GM18508 (cell line): ENCODE measurements at regions not wholly inside any gene's neighbourhood (a gene's known extent, or its start where the extent isn't known, plus 50 kb on each side); places are given as distances from the start of the nearest gene placed in this dataset.

Experiments
- ATAC-seq: cut with Tn5 transposase; IDR thresholded peaks from one replicate; pipeline ENCODE4 v1.9.1; 2021; ENCODE audit warnings: moderate number of reproducible peaks; ENCODE audit not compliant: insufficient read depth, unreplicated experiment

DNA sequence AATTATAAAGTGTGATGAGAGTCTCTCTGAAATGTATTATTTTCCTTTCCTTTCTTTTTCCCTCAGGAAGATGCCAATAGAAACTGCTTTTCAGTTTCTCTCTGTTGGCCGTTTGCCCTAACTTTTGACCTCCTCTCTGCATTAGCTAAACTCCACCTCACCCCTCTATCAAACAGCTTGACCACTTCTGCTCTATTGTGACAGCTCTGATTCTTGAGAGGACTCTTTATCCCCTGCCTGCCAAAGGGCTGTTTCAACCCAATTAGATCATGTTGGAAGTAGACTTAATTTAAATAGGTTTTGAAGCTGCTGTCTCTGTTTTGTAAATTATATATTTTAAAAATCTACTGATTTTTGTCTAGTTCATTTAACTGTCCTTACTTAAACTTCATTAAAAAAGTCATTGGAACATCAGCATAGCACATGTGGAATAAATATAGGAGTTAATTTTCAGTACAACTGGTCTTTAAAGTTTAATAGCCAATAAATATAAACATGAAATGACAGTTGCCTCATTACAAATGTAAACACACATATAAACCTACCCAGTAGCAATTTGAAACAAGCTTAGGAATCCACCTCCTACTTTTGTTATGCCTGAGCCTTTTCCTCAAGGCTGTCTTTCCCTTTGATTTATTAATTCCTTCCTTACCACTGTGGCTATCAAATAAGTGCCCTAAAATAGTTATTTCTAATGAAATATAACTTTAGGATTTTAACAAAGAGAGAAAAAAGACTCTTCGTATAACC lies 152.0 kb downstream of the CHRM3 start:
- no peak for ATAC-seq

- ATAC-seq, result no peak
These were observed 152.7 kb downstream of the CHRM3 start for GRCh38 chr1:239539051-239539450.

DNA sequence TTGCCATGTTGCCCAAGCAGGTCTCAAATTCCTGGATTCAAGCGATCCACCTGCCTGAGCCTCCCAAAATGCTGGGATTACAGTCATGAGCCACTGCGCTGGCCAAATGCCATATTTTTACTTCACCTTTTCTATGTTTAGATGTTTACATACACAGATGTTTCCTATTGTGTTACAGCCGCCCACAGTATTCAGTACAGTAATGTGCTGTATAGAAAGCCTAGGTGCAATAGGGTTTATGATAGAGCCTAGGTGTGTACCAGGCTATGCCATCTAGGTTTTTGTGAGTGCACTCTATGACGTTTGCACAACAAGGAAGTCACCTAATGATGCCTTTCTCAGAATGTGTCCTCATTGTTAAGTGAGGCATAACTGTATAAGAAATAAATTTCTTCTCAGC lies 153.4 kb downstream of the CHRM3 start:
- no peak for ATAC-seq

DNA sequence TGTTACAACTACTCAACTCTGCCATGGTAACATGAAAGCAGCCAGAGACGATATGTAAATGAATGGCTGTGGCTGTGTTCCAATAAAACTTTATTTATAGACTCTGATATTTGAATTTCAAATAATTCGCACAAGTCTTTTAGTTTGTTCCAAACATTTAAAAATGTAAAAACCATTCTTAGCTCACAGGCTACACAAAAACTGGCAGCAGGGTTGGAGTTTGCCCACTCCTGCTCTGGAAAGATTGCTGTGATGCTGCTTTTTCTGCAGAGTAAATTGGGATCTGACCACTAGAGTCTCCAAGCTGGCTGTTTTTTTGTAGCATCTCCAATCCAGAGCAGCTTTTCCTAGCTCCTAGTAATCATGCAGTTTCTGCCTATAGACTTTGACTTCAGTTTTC lies 157.5 kb downstream of the CHRM3 start:
- no peak for ATAC-seq

DNA sequence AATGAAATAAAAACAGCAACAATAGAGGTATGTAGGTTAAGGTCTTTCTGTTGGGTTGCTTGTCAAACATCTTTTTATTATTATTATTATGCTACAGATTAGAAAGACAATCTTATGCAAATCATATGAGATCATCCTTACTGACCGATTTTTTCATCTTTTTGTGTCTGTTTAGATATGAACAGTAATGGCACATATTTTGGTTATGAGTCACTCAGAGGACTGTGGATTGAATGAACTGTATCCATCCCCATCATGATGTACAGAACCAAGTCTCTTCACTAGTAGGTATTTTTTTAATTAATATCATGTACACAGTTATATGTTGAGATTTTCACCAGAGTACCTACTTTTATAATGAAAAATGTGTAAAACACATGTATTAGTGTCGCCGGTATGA lies 159.1 kb downstream of the CHRM3 start:
- ATAC-seq, result no peak

GRCh38 chr1:239547987-239548386 lies 161.6 kb downstream of the CHRM3 start:
- no peak for ATAC-seq

DNA sequence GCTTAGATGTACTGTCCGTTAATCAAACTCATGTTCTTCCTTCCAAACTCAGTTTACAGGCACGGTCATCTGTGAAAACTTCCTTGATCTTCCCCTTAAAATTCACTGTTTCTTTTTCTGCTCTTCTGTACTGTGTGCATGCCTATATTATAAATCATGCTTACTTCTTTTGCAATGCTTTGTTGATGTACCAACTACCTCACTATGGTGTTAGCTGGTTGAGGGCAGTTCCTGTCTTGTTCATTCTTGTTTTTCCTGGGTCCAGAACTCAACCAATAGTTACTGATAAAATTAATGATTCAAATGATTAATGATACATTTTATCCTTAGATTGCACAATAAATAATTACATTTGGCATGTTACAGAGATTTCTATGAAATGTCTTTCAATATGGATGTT lies 163.8 kb downstream of the CHRM3 start:
- no peak for ATAC-seq

DNA sequence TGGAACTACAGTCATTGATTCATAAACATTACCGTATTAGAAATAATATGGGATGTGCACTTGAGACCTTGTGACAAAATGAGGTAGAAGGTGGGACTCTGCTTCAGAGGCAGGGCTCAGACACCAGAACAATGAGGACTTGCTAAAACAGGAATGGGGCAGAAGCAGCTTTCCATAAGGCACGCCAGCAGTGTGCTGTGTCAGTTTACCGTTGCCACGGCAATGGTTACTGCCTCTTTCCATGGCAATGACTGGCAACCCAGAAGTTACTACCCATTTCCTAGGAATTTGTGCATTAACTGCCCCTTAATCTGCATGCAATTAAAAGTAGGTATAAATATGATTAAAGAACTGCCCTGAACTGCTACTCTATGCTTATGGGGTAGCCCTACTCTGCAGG lies 169.0 kb downstream of the CHRM3 start:
- ATAC-seq, result no peak

- no peak for ATAC-seq
These were observed 172.2 kb downstream of the CHRM3 start for GRCh38 chr1:239558559-239558958.

GRCh38 chr1:239558991-239559390 lies 172.6 kb downstream of the CHRM3 start:
- ATAC-seq, result no peak

- no peak for ATAC-seq
These were observed 174.6 kb downstream of the CHRM3 start for GRCh38 chr1:239560921-239561320.

- no peak for ATAC-seq
These were observed 175.7 kb downstream of the CHRM3 start for GRCh38 chr1:239562095-239562494.

DNA sequence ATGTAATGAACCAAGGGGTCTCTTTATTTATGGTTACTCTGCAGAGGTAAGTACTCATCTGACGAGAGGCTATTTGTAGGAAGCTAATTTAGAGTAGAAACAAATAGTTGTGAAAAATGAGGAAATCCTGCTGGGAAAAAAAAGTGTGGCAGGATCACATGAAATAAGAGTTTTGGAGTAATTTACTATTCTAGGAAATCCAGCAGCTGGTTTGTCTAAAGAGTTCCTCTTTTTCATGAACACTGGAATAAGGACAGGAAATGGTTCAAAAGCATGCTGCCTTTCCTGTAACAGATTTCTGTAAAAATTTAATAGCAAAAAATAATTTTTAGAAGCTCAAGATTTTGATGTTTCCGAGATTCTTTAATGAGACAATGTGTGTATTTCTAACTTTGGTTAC lies 177.3 kb downstream of the CHRM3 start:
- ATAC-seq, result no peak

GRCh38 chr1:239566074-239566473 lies 179.7 kb downstream of the CHRM3 start:
- no peak for ATAC-seq

DNA sequence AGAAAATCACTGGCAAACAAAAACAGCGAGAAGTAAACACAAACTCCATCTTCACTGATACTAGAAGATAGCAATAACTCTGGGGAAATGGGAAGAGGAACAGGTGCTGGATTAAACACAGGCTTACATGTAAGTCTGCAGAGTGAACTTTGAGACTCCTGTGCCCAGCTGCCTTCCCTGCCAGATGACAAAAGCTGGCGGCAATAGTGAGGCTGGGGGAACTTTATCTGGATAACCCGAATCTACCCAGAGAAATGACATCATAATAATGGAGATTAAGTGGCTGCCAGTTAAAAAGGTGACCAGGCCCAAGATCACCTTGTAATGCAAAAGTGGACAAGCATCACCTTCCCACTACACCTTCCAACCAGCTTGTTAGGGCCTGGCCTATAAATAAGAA lies 184.5 kb downstream of the CHRM3 start:
- no peak for ATAC-seq

GRCh38 chr1:239572183-239572582 lies 185.8 kb downstream of the CHRM3 start:
- ATAC-seq, result no peak

DNA sequence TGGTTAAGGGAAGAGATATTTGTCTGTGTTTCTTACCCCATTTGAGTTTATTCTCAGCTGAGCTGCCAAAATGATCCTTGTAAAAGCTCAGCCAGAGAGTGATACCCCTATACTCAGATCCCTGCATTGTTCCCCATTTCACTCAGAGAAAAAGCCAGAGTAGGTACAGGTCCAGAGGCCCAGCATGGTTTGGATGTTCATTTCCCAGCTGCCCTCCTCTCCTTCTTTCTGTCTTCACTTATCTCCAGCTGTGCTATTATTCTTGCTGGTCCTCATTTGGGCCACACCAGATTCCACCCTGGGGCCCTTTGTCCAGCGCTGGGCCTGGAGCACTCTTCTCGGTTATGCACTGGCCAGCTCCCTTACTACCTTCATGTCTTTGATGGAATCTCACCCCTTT lies 187.7 kb downstream of the CHRM3 start:
- no peak for ATAC-seq

- no peak for ATAC-seq
These were observed 188.7 kb downstream of the CHRM3 start for GRCh38 chr1:239575113-239575512.

- ATAC-seq, result no peak
These were observed 197.2 kb downstream of the CHRM3 start for GRCh38 chr1:239583536-239583935.

- ATAC-seq, result no peak
These were observed 199.8 kb downstream of the CHRM3 start for GRCh38 chr1:239586128-239586527.

- no peak for ATAC-seq
These were observed 200.7 kb downstream of the CHRM3 start for GRCh38 chr1:239587066-239587465.

DNA sequence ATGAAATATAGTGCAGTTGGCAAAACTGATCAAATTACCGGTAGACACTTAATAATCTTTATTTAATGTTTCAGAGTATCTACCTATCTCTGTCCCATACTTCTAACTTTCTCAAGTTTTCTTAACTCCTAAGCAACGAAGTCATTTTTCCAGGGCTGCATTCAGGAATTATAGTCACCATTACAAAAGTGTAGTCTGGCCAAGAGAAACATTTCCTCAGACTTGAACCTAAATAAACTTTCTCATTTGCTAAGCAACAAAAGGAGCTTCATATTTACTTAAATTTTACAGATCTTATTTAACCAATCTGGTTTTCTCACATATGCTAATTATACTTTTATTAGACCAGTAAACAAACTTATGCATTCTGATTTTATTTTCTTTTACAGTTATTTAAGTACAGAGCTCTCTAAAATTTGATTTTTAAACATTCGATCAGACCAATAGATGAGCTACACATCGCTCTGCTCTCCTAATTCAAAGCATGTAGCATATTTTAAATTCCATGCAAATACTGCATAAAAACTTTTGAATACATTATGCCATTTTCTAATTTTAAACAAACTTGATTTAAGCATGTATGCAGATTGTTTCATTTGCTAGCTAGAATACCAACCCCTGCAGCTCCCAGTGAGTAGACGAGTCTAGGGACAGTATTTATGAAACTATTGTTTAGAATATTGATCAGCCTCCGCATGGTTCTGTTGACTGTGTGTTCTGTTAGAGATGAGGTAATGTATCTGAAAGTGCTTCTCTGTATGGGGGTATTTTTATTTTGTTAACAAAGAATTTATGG lies 201.4 kb downstream of the CHRM3 start:
- ATAC-seq, result no peak
